ENCODE measurements at regions not wholly inside any gene's neighbourhood (a gene's known extent, or its start where the extent isn't known, plus 50 kb on each side); places are given as distances from the start of the nearest gene placed in this dataset.
"Not testable (repeated sequence)": the region's sequence is repeated elsewhere in the genome, so short reads cannot be mapped to it uniquely, and the experiment has no call there.

DNA sequence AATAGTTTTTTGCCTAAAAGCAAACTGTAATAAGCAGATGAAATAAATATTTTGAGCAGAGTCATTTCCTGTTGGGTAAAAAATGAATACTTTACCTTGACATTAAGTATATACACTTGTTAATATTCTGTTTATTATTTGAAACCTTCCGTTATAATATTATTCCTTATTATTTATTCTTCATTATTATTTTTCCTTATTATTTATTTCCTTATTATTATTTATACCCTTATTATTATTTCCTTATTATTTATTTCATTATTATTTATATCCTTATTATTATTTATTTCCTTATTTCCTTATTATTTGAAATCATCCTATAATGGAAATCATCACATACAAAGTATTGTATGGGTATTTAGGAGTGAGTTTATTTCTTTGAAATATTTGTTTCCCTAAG is 232.2 kb upstream of the RBBP8 start:
- no peak for DNase-seq (ENCODE audit: low spot score)

GRCh38 chr18:22701326-22701725 is 231.8 kb upstream of the RBBP8 start:
- no peak for DNase-seq (ENCODE audit: low spot score)

DNA sequence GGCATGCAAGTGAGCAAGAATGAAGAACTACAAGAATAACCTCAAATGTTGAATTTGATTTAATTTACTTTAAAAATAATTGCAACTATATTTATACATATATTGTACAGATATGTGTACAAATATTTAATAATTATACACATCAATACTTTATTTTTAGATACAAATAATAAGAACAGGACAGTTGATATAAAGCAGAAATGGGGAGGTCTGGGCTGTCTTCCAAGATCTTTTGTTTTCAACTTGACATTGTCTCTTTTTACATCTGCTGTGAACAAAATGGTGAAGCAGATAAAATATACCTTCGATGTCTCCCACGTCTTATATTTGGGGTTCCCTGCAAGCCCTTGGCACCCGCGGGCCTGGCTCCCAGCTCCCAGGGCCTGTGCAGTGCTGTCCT is 231.3 kb upstream of the RBBP8 start:
- DNase-seq (ENCODE audit: low spot score) = no peak

GRCh38 chr18:22702806-22703205 is 230.3 kb upstream of the RBBP8 start:
- DNase-seq (ENCODE audit: low spot score) = no peak

DNA sequence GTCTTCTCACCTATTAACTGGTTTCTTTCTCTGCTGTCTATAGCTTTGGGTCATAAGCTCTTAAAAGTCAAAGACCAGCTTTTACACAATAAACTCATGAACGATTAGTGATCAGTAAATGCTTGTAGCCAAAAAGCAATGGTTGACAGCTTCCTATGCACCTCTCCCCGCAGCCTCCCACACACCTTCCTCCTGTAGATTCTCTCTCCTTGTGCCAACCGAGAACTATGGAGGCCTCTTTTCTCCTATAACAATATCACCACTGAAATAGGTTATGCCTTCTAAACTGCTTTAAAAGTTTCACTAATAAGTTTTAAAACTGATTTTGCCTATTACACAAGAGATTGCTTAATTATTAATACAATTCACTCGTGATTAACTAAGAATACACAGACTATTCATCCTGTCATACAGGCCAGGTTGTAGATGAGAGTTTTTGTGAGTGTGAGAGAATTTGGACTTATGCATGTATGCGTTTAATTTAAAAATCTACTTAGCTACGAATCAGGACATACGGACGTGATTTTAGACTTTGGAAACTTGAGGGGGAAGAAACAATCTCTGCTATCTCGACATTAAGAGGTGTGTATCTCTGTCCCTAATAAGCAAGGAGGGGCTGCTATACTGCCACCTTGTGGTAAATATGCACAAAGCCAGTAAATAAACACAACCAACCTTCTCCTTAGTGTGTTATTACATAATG is 229.1 kb upstream of the RBBP8 start:
- DNase-seq (ENCODE audit: low spot score) = peak; percentile 33

DNA sequence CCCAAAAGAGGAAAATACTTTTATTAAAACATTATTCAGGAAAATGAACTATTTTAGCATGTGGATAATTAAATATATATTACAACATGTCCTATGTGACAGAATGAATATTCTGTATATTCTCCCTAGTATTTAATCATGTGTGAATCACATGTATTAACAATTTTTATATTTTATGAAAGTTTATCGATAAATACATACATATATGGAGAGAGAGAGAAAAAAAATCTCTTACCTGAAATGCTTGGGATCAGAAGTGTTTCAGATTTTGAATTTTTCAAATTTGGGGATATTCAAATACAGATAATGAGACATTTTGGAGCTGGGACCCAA is 228.6 kb upstream of the RBBP8 start:
- DNase-seq (ENCODE audit: low spot score) = no peak

- DNase-seq (ENCODE audit: low spot score) = no peak
Measured at GRCh38 chr18:22705328-22705727, 227.8 kb upstream of the RBBP8 start.

- DNase-seq (ENCODE audit: low spot score) = not testable (repeated sequence)
Measured at GRCh38 chr18:22706025-22706424, 227.1 kb upstream of the RBBP8 start.

DNA sequence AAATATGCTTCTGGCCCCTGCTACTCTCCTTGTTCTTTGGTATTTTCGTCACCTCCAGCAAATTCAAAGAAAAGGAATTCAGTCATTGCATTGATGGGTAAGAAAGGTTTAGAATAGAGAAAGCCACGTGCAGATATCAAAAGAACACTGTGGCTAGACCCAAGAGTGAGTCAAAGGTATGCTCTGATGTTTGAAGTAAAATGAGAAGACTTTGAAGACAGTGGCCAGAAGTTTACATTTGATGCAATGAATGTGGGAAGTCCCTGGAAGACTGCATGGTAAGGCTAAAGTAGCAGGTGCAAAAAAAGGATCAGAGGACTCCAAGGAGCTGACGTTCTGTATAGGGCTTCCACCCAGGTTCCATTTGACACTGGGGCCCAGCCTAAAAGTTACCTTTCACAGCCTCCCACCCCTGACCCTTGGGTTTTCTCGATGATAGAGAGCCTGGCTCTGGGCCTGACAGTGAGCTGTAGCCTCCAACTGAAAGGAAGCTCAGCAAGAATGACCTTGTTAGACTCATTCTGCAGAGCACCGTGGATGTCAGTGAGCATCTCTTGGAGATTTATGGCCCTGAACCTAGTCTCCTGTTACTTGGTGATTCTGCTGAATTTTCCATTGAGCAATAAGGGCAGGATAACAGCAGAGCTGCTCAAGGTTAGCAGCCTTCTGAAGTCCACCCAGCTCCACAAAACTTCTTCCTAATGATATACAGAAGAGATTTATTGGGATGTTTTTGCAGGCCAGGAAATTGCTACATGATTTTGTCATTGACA is 223.7 kb upstream of the RBBP8 start:
- DNase-seq (ENCODE audit: low spot score) = no peak

DNA sequence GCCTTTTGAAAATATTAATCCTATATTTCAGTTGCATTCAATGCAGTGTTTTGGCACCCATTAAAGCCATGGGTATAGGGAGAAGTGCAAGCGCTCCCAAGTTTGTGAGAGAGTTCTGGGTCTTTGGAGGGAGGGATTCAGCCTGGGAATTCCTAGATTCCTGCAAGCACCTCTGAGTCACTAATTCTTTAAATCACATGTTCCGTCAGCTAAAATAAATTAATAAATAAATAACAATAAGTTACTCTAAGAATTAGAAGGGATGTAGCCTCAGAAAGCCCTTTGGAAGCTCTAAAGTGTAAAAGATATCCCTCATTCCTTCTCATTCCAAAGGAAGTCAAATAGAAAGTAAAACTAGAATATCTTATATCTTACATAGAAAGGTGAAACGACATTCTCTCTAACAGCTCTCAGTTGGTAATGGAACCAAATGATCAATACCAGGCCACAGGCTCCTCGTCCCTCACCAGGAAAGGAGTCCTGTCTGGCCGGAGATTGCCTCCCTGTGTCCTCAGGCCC is 222.4 kb upstream of the RBBP8 start:
- no peak for DNase-seq (ENCODE audit: low spot score)

GRCh38 chr18:22711192-22711685 is 221.9 kb upstream of the RBBP8 start:
- no peak for DNase-seq (ENCODE audit: low spot score)

DNA sequence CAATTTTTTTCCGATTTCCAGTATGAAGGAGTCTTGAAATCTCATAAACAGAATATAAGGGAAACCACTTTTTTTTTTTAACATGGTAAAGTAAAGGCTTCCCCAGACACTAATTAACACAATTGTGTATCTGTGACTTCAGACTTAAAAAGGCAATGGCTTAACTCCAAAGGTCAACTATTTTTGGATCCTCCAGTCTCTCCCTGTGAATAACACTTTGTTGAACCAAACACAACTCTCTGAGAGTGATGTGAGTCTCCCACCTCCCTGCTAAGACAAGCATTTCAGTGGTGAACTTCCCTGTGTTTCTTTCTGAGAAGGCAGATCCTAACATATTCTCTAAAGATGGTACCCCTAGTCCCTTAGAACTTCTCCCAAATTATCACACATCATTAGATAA is 219.6 kb upstream of the RBBP8 start:
- DNase-seq (ENCODE audit: low spot score) = no peak

GRCh38 chr18:22717536-22717935 is 215.6 kb upstream of the RBBP8 start:
- not testable (repeated sequence) for DNase-seq (ENCODE audit: low spot score)

GRCh38 chr18:22723221-22723620 is 209.9 kb upstream of the RBBP8 start:
- no peak for DNase-seq (ENCODE audit: low spot score)

DNA sequence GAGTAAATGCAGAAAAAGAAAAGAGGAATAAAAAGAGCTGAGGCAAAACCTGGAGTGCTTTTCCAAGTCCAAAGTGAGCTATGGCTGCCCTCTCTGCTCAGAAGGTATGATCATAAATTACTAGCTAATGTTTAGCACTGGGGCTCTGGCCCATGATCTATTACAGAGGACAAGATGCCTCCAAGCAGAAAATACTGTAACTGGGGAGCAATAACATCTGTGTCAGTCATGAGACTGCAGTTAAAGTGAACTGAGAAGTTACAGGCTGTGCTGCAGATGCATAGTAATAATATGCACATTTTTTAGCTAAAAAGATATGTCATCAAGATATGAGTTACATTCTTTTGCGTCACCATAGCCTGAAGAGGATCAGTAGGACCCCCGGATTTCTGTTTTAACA is 209.4 kb upstream of the RBBP8 start:
- DNase-seq (ENCODE audit: low spot score) = no peak

- DNase-seq (ENCODE audit: low spot score) = no peak
Measured at GRCh38 chr18:22726469-22726868, 206.7 kb upstream of the RBBP8 start.

DNA sequence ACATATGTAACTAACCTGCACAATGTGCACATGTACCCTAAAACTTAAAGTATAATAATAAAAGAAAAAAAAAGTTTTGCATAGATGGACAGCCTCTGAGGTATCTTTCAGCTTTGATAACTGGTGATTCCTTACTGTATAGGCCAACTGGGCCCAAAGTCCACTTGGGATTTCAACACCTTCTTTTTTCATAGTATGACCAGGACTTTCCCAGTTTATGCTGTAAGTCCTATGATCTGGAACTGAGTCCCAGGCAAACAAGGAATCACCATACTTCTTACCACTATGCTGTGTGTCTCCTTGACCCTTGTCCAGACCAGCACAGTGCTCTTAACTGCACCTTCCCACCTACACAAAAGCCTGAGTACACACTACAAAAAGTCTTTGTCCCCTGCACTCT is 205.1 kb upstream of the RBBP8 start:
- no peak for DNase-seq (ENCODE audit: low spot score)

DNA sequence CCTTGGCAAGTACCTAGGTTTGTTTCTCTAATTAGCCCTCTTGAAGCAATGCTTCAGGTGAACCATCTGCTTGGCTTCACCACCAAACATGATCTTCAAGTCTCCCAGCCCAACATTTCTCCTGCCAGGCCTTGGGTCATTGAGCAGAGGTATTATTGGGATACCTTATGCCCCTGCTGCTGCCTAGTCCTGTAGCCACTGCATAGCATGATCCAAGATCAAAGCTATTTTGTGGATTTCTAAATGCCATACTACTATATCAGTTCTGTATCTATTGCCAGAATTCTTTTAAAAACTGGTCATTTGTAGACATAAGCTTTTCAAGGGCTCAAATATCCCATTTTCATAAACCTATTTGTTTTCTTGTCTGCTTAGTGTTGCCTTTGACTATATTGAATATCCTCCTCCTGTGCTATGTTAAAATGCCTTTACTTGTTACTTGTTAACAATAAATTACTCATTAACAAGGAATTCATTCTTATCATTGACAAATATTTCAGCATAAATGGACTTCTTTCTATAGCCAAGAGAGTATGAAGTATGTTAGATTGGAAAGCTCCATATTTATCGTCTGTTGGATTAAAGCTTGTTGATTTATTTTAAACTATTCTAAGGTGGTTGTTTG is 204.5 kb upstream of the RBBP8 start:
- DNase-seq (ENCODE audit: low spot score) = no peak

GRCh38 chr18:22731398-22731797 is 201.7 kb upstream of the RBBP8 start:
- DNase-seq (ENCODE audit: low spot score) = no peak

- DNase-seq (ENCODE audit: low spot score) = no peak
Measured at GRCh38 chr18:22734105-22734661, 198.9 kb upstream of the RBBP8 start.

DNA sequence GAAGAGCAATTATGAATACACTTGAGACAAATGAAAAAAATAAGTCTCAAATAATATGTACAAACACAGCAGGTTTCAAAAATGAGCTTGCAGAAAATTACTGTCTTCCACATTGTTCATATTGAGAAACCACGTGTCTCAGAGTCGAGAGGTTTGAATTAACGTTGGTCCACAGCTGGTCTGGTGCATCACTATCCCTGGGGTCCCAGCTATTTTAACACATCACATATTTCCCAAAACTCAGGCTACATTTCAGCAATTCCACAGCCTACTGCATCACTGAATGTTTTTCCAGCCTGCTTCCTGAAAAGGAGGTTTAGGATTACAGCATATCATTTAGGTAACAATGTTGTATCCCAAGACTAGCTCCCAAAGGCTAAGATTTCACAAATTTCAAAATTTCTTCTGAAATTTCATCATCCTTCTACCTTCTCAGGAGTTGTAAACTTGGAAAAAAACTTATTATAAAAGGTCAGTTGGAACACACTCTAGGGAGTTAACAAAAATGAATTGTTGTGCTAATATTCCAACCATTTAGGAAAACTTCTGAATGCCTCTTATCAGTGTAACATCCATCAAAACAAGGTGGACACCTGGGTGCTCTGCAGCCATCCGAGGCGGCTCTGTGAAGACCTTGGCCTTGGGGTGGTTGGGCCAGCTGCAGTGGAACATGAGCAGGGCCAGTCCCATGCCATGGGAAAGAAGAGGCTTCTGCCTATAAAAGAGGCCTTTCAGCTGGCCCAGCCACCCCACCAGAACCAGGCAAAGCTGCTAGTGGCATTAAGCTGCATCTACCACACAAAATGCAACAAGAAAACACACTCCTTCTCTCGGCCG is 198.1 kb upstream of the RBBP8 start:
- no peak for DNase-seq (ENCODE audit: low spot score)

- DNase-seq (ENCODE audit: low spot score) = no peak
Measured at GRCh38 chr18:22737054-22737453, 196.1 kb upstream of the RBBP8 start.
